DOHH2 (cell line): ENCODE measurements at regions not wholly inside any gene's neighbourhood (a gene's known extent, or its start where the extent isn't known, plus 50 kb on each side); places are given as distances from the start of the nearest gene placed in this dataset.

Experiments
- H3F3A ChIP-seq: fragments of 200-600 bp; sonication (generic), shearing (Covaris generic); 2 replicates; pipeline ENCODE4 v1.6.0; 2016; ENCODE audit warnings: antibody characterized with exemption, mild to moderate bottlenecking; ENCODE audit not compliant: control insufficient read depth, insufficient read depth
- H3K27ac ChIP-seq: fragments of 200-600 bp; sonication (generic); 2 replicates; pipeline ENCODE4 v1.5.1; 2014; ENCODE audit warnings: low read depth, mild to moderate bottlenecking, low read length, moderate library complexity
- H3K27me3 ChIP-seq: fragments of 200-600 bp; sonication (generic); 2 replicates; pipeline ENCODE4 v1.6.1; 2014; ENCODE audit warnings: mild to moderate bottlenecking, low read length, mixed read lengths; ENCODE audit not compliant: control insufficient read depth
- H3K36me3 ChIP-seq: fragments of 200-600 bp; sonication (generic); 2 replicates; pipeline ENCODE4 v1.6.1; 2014; ENCODE audit warnings: mild to moderate bottlenecking, low read length, moderate library complexity, mixed read lengths; ENCODE audit not compliant: control insufficient read depth
- H3K4me1 ChIP-seq: fragments of 200-600 bp; sonication (generic); 2 replicates; pipeline ENCODE4 v1.6.1; 2014; ENCODE audit warnings: mild to moderate bottlenecking, low read length, mixed read lengths; ENCODE audit not compliant: control insufficient read depth
- H3K4me2 ChIP-seq: fragments of 200-600 bp; sonication (generic); 2 replicates; pipeline ENCODE4 v1.6.0; 2014; ENCODE audit warnings: mild to moderate bottlenecking, low read length, moderate library complexity
- H3K4me3 ChIP-seq: fragments of 200-600 bp; sonication (generic); 2 replicates; pipeline ENCODE4 v1.5.1; 2014; ENCODE audit warnings: mild to moderate bottlenecking, low read length, mixed read lengths
- H3K79me2 ChIP-seq: fragments of 200-600 bp; sonication (generic); 2 replicates; pipeline ENCODE4 v1.6.1; 2014; ENCODE audit warnings: mild to moderate bottlenecking, low read length, mixed read lengths; ENCODE audit not compliant: control insufficient read depth
- H3K9me2 ChIP-seq: fragments of 200-600 bp; sonication (generic); replicated peaks from 2 replicates; pipeline ENCODE4 v1.6.1; 2014; ENCODE audit warnings: mild to moderate bottlenecking, low read length, mixed read lengths; ENCODE audit not compliant: control insufficient read depth
- H3K9me3 ChIP-seq: fragments of 200-600 bp; sonication (generic); 2 replicates; pipeline ENCODE4 v1.6.1; 2014; ENCODE audit warnings: antibody characterized with exemption, low read length, mixed read lengths; ENCODE audit not compliant: control insufficient read depth, insufficient read depth
- H4K20me1 ChIP-seq: fragments of 200-600 bp; sonication (generic); 2 replicates; pipeline ENCODE4 v1.6.0; 2014; ENCODE audit warnings: low read depth, mild to moderate bottlenecking, antibody characterized with exemption, low read length, moderate library complexity; ENCODE audit not compliant: control insufficient read depth, insufficient read depth
- CTCF ChIP-seq: fragments of 200-600 bp; sonication (generic); IDR thresholded peaks from one replicate; pipeline ENCODE4 v1.5.1; 2014; ENCODE audit warnings: antibody characterized with exemption, mild to moderate bottlenecking, low read depth, low read length; ENCODE audit not compliant: poor library complexity, severe bottlenecking
- EZH2phosphoT487 ChIP-seq: fragments of 200-600 bp; sonication (generic); IDR thresholded peaks from 2 replicates; pipeline ENCODE4 v1.6.1; 2017; ENCODE audit warnings: borderline replicate concordance, mild to moderate bottlenecking, antibody characterized with exemption, low read length, moderate library complexity, mixed read lengths

- no peaks in the 10 kb centered on the region for H4K20me1 ChIP-seq
- no peak for TF ChIP-seq CTCF
- no peak for TF ChIP-seq EZH2phosphoT487
- H3K4me2 ChIP-seq: no peak overlapping the region
- no peaks in the 10 kb centered on the region for H3K9me3 ChIP-seq
- H3F3A ChIP-seq: no peaks in the 10 kb centered on the region
- H3K4me1 ChIP-seq: no peaks in the 10 kb centered on the region
- no peaks in the 10 kb centered on the region for H3K79me2 ChIP-seq
- no peak overlapping the region for H3K27ac ChIP-seq
- H3K36me3 ChIP-seq: no peaks in the 10 kb centered on the region
- H3K9me2 ChIP-seq: no peaks in the 10 kb centered on the region
- no peak overlapping the region for H3K4me3 ChIP-seq
- no peaks in the 10 kb centered on the region for H3K27me3 ChIP-seq
Observed at GRCh38 chr18:73482901-73483300, 615.1 kb upstream of the NETO1 start.

- no peaks in the 10 kb centered on the region for H3F3A ChIP-seq
Observed at GRCh38 chr18:73479477-73479876, 611.7 kb upstream of the NETO1 start.

GRCh38 chr18:73478191-73478590, 610.4 kb upstream of the NETO1 start:
- H4K20me1 ChIP-seq: no peaks in the 10 kb centered on the region
- no peak overlapping the region for H3K4me2 ChIP-seq
- H3K27ac ChIP-seq: no peak overlapping the region
- H3K79me2 ChIP-seq: no peaks in the 10 kb centered on the region
- H3K4me1 ChIP-seq: no peaks in the 10 kb centered on the region
- H3K9me3 ChIP-seq: no peaks in the 10 kb centered on the region
- H3K9me2 ChIP-seq: no peaks in the 10 kb centered on the region
- H3K36me3 ChIP-seq: no peaks in the 10 kb centered on the region
- H3K4me3 ChIP-seq: no peak overlapping the region
- H3K27me3 ChIP-seq: no peaks in the 10 kb centered on the region
- no peak for TF ChIP-seq CTCF
- no peak for TF ChIP-seq EZH2phosphoT487
- no peaks in the 10 kb centered on the region for H3F3A ChIP-seq

More at GRCh38 chr18:73479477-73479876, 611.7 kb upstream of the NETO1 start:
- TF ChIP-seq EZH2phosphoT487: no peak
- no peak for TF ChIP-seq CTCF
- H3K4me3 ChIP-seq: no peak overlapping the region
- no peaks in the 10 kb centered on the region for H3K36me3 ChIP-seq
- no peaks in the 10 kb centered on the region for H3K27me3 ChIP-seq
- H4K20me1 ChIP-seq: no peaks in the 10 kb centered on the region
- no peaks in the 10 kb centered on the region for H3K9me2 ChIP-seq
- H3K4me2 ChIP-seq: no peak overlapping the region
- H3K9me3 ChIP-seq: no peaks in the 10 kb centered on the region
- H3K27ac ChIP-seq: no peak overlapping the region
- no peaks in the 10 kb centered on the region for H3K79me2 ChIP-seq
- H3K4me1 ChIP-seq: no peaks in the 10 kb centered on the region

GRCh38 chr18:73476031-73476430, 608.2 kb upstream of the NETO1 start:
- no peaks in the 10 kb centered on the region for H4K20me1 ChIP-seq
- H3K79me2 ChIP-seq: no peaks in the 10 kb centered on the region
- no peaks in the 10 kb centered on the region for H3K36me3 ChIP-seq
- H3K27me3 ChIP-seq: no peaks in the 10 kb centered on the region
- H3K9me3 ChIP-seq: no peaks in the 10 kb centered on the region
- no peaks in the 10 kb centered on the region for H3K9me2 ChIP-seq
- no peak overlapping the region for H3K4me3 ChIP-seq
- H3F3A ChIP-seq: no peaks in the 10 kb centered on the region
- H3K4me1 ChIP-seq: no peaks in the 10 kb centered on the region
- TF ChIP-seq EZH2phosphoT487 (no peak), CTCF (no peak)
- no peak overlapping the region for H3K4me2 ChIP-seq
- H3K27ac ChIP-seq: no peak overlapping the region
